NCI-H2171 (cell line): ENCODE measurements at regions not wholly inside any gene's neighbourhood (a gene's known extent, or its start where the extent isn't known, plus 50 kb on each side); places are given as distances from the start of the nearest gene placed in this dataset.

Experiments
- DNase-seq: peaks from one replicate; lab custom pipeline; 2025; lab: John Stamatoyannopoulos, UW

- no peak for DNase-seq
Measured at GRCh38 chr9:99436616-99437015, 214.5 kb downstream of the SEC61B start.

DNA sequence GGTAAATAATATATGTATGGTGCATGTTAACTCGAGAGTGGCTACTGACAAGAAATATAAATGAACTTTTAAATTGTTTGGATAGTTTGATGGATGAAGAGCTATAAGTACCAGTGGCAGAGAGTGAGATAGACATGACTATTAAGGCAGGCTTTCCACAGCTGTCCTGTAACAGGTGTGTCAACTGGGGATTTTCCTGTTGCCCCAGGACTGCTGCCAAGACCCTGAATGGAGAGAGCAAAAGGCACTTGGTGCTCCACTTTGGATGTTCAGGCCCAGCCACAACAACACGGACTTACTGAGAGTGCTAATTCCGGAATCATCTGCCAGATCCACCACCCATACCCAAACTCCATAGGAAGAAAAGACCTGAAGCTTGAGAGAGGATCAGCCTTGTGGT is 215.1 kb downstream of the SEC61B start:
- DNase-seq = no peak

GRCh38 chr9:99438596-99438995 is 216.5 kb downstream of the SEC61B start:
- no peak for DNase-seq

DNA sequence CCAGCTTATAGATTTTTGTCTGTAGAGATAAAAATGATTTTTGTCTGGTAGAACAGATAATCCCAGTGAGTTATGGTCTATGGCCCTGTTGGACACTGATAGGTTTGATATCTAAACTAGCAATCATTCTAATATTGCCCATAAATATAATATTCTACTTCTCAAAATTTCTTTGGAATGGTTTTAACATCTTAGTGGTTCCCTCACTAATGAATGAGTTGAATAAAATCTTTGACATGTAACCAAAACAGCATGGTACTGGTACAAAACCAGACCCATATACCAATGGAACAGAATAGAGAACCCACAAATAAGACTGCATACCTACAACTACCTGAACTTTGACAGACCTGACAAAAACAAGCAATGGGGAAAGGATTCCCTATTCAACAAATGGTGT is 219.7 kb downstream of the SEC61B start:
- DNase-seq = no peak

DNA sequence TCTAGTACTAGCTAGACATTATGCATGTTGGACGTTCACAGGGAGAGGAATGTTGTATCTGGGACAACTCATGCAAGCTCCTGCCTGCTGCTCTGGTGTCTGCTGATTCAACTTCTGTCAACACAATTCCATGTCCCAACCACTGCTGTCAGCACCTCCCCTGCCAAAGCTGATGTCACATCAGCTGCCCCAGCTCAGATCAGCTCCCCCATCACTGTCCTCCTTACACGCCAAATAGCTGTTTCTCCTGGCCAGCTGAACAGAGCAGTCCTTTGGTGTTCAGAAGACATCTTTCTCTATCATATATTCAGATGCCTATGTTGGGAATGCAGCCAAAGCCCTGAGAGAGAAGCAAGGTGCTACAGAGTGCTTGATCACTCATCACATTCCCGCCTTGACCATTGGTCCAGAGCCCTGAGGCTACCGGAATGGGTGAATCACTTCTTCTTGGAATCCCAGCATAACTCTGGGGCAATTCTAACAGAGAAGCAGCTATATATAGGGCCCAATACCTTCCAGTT is 223.3 kb downstream of the SEC61B start:
- DNase-seq = no peak

- no peak for DNase-seq
Measured at GRCh38 chr9:99445920-99446319, 223.8 kb downstream of the SEC61B start.

DNA sequence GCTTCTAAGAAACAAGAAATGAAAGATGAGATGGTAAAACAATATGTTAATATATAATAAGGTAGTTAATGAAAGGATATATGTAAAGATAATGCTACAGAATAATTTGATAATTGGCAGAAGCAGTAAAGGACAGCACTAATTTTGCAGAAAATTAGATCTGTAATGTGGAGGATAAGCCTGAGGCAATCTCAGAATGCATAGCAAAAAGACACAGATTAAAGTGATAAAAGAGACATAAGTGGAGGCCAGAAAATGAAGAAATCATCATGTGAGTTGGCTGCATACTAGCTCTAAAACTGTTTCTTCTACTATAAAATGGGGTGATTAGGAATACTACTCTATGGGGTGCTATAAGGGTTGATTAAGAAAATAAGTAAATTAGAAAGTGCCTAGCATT is 225.9 kb downstream of the SEC61B start:
- DNase-seq = no peak

DNA sequence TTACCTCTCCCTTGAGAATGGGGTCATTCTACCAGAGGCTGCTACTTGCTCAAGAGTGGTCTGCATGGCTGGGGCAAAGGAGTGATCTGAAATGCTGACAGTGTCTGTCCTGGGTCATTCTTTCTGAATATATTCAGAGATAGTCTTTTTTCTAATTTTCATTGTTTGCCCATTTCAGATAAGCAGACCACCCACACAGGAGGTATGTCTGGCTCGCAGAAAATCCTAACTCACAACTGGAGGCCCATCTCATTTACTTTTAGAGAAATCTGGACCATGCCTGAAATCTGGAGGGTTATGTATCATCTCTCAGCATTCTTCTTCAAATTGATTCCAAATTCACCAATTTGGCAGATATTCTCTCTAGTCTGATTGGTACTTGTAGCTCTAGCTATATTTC is 227.6 kb downstream of the SEC61B start:
- DNase-seq = no peak

DNA sequence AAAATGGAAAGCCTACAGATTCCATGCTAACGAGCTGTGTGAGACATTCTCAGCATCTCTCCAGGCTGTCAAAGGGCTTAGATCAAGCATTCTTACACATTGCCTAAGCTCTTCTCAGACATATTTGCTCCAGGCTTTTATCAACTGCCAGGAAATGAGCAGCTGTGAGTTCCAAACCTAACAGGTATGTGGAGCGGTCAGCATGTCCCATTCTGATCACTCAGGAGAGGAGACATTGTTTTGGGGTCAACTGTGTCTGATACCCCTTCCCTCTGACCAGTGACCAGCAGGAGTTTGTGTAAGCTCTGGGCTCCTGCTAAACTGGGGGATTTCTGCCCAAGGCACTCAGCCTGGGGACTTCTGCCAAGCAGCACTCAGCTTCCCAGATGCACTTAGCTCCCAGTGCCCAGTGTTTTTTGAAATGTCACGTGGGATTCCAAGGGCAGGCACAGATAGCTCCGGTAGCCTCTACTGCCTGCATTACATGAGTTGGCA is 229.1 kb downstream of the SEC61B start:
- no peak for DNase-seq

- DNase-seq = no peak
Measured at GRCh38 chr9:99457406-99457805, 235.3 kb downstream of the SEC61B start.

DNA sequence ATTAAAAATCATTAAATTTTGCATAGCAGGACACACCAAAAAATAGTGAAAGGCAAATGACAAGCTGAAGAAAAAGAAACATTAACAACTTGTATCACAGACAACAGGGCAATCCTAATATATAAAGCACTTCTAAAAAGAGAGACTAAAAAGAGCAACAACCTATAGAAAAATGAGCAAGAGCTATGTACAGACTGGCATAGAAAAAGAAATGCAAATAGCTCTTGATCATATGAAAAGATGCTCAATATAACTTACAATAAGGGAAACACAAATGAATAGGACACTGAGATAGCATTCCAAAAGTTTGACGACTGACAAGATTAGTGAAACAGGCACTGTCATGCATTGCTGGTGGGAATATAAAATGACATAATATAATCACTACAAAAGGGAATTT is 235.9 kb downstream of the SEC61B start:
- no peak for DNase-seq

DNA sequence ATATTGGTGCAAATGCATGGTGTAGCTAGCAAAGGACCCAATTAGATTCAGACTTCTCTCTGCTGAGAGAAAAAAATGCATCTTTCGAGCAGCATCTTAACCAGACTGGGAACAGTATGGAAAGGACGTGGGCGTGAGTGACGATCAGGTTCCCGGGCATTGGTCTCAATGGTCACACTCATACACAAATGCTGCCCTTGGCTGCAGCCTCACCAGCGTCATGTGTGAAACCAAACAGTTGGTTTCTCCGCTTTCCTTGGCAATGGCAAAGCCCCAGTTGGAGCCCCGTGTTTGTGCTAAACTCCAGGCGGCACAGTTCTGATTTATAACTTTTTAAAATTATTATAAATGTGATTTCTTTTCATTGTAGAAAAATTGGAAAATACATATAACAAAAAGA is 237.8 kb downstream of the SEC61B start:
- no peak for DNase-seq

GRCh38 chr9:99463131-99463530 is 241.0 kb downstream of the SEC61B start:
- DNase-seq = no peak

- no peak for DNase-seq
Measured at GRCh38 chr9:99464568-99464967, 242.5 kb downstream of the SEC61B start.

GRCh38 chr9:99465231-99465907 is 243.3 kb downstream of the SEC61B start:
- peak; percentile 16 for DNase-seq

- DNase-seq = peak; percentile 18
Measured at GRCh38 chr9:99466104-99466503, 244.0 kb downstream of the SEC61B start.

GRCh38 chr9:99466781-99467180 is 244.7 kb downstream of the SEC61B start:
- DNase-seq = no peak

GRCh38 chr9:99471033-99471432 is 249.0 kb downstream of the SEC61B start:
- no peak for DNase-seq

GRCh38 chr9:99472240-99472915 is 250.3 kb downstream of the SEC61B start:
- no peak for DNase-seq

DNA sequence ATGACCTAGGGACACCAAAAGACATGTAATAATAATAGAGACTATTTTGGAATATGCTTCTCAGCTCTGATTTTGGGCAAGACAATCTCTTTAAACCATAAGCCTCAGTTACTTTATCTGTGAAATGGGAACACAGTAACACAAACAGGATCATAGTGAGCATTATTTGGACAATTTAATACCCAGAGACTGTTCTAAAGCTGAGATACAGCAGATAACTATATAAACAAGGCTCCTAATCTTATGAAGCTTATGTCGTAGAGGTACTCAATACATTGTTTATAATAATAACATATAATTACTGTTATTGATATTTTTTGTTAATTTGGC is 250.8 kb downstream of the SEC61B start:
- DNase-seq = no peak

- DNase-seq = no peak
Measured at GRCh38 chr9:99474186-99474585, 252.1 kb downstream of the SEC61B start.

- DNase-seq = no peak
Measured at GRCh38 chr9:99475401-99476065, 253.5 kb downstream of the SEC61B start.

DNA sequence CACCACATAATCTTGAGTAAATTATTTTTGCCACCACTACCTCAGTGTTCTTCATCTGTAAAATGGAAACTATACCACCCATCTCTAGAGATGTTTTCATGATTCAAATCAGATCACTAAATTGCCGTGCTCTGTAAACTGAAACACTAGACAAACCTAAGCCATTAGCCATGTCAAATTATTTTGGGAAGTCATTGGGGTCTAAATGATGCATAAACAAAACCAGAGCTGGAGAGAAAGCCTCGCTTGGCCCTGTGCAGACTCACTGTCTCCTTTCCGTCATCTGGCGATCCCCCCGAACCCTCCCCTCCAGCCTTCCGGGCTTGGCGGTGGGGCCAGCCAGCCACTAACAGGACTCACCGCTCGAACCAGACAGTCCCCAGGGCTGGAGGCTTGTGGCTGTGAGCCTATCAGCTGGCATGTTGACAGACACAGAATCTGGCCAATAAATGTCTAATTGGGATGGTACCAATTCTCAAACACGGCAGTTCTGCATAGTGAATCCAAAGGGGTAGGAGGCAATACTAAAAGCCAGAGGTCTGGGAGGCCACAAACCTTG is 256.5 kb downstream of the SEC61B start:
- DNase-seq = no peak
